GM19438 (cell line): ENCODE measurements at regions not wholly inside any gene's neighbourhood (a gene's known extent, or its start where the extent isn't known, plus 50 kb on each side); places are given as distances from the start of the nearest gene placed in this dataset.

Experiments used
- ATAC-seq: cut with Tn5 transposase; IDR thresholded peaks from one replicate; pipeline ENCODE4 v1.9.1; 2021; ENCODE audit warnings: low read depth; ENCODE audit not compliant: unreplicated experiment

- ATAC-seq = no peak
These were observed 482.4 kb downstream of the NPHP4 start for GRCh38 chr1:5509664-5510452.

DNA sequence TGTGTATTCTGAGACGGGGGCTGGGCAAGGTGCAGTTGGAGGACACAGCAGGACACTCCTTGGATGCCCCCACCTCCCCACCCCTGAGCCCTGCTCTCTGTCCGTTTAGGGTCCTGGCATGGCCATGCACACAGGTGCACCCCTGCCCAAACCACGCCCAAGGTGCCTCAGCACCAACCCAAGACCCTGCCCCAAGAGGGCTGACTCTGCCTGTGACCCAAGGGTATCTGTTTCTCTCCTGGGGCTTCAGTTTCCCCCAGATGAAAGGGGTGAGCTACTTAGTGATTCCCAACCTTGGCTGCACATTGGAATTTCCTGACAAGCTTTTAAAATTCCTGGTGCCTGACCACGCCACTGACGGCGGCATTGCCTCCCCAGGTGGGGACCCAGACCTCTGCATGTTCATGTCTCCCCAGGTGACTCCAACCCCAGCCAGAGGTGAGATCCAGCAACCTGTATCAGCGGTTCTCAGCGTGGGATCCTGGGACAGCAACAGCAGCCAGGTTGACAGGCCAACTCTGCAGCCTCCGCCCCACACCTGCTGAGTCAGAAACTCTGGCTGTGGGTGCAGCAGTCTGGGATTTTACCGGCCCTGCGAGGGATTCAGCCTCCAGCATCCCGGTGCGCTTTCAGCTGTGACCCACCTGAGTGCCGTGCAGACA lies 483.4 kb downstream of the NPHP4 start:
- ATAC-seq = no peak

DNA sequence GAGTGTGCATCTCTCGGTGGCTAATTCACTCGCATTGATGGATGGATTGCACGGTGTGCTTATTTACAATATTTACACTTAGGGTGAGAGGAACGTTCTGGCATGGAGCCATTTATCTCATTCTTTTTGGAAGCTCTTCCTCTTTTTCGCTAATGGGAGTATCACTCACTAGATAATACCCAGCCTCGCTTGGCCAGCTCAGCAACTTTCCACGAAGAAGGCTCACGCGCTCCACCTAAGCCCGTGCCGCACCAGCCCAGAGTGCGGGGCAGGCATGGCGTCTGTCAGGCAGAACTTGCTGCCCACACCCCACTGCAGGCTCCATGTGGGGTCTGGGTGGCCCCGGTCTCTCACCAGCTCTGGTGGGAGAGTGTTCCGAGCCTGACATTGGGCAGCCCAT lies 484.9 kb downstream of the NPHP4 start:
- no peak for ATAC-seq

DNA sequence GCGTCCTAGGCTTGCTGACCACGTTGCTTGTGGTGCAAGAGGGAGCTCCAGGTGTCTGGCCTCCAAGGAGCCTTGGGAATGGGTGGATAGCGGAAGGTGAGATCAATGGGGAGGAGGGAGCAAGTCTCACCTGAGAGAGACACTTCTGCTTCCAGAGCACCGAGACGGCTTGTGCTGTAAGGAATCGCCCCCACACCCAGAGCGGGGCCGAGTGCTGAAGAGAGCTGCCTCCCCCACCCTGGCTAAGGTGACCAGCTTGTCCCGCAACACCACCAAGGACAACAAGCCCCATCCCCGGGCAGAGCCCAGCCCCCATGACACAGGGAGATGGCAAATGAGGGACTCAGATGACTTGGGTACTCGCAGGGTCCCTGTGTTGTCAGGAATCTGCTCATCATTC lies 485.6 kb downstream of the NPHP4 start:
- no peak for ATAC-seq

- ATAC-seq = no peak
These were observed 486.3 kb downstream of the NPHP4 start for GRCh38 chr1:5505944-5506343.

DNA sequence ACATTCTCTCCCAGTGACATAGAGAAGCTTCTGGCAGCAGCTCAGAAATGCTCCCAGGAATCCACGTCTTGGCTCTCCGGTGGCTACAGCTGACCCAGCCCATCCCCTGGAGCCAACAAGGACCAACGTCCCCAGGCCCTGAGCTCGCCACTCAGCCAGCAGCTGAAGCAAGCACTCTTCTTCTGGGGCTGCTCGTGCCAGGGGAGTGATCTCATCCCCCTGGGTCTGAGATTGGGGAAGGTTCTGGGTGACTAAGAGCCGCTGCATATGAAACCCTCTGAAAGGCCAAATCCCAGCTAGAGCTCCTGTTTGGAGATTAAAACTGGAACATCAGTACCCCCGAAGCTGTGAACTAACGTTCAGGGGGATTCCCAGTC lies 487.9 kb downstream of the NPHP4 start:
- ATAC-seq = no peak

DNA sequence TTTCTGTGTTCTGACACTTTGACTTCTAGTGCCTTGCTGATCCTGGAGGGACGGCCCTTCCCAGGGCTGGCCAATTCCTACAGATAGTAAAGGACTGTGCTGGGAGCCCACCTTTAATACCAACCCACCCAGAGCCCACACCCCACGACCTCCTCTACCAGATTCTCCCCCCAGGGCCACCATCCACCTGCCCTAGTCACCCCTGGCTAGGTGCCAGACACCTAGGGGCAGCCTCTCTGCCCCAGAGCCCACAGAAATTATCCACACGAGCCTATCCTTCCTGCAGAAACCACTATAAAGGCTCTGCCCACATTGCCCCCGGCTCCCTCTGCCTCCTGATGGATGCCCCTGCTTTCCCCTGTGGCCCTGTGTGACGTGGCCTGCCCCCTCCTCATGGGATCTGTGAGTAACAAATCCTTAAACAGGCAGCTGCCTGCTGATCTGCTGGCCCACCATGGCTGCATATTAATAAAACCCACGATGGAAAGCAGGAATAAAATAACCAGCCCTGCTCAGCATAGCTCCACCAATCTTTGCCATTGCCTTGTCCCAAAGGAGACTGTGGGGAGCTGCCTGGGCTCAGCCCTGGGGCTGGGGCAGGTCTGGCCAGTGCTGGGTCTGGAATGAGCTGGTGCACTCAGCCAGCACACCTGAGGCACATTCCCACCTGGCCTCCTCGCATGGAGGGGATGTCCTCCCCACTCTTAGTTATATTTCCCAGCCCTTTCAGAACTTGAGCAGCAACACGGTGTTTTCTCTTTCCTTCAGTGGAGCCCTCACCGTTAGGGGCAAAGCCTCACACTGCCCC lies 488.5 kb downstream of the NPHP4 start:
- no peak for ATAC-seq

- ATAC-seq = no peak
These were observed 489.7 kb downstream of the NPHP4 start for GRCh38 chr1:5502311-5503194.

- ATAC-seq = no peak
These were observed 490.9 kb downstream of the NPHP4 start for GRCh38 chr1:5501206-5501930.

DNA sequence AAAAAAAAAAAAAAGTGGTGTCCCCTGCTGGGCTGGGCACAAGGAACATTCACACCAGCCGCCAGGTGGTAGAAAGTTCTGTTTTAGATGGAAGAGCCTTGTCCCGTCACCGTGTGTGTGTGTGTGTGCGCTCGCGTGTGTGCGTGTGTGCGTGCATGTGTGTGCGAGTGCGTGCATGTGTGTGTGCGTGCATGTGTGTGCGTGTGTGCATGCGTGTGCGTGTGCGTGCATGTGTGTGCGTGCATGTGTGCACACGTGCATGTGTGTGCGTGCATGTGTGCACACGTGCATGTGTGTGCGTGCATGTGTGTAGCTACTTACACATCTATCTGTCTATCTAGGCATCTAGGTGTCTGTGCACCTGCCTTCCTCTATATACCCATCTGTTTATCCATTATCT lies 491.7 kb downstream of the NPHP4 start:
- no peak for ATAC-seq

- no peak for ATAC-seq
These were observed 494.7 kb downstream of the NPHP4 start for GRCh38 chr1:5497503-5497902.

DNA sequence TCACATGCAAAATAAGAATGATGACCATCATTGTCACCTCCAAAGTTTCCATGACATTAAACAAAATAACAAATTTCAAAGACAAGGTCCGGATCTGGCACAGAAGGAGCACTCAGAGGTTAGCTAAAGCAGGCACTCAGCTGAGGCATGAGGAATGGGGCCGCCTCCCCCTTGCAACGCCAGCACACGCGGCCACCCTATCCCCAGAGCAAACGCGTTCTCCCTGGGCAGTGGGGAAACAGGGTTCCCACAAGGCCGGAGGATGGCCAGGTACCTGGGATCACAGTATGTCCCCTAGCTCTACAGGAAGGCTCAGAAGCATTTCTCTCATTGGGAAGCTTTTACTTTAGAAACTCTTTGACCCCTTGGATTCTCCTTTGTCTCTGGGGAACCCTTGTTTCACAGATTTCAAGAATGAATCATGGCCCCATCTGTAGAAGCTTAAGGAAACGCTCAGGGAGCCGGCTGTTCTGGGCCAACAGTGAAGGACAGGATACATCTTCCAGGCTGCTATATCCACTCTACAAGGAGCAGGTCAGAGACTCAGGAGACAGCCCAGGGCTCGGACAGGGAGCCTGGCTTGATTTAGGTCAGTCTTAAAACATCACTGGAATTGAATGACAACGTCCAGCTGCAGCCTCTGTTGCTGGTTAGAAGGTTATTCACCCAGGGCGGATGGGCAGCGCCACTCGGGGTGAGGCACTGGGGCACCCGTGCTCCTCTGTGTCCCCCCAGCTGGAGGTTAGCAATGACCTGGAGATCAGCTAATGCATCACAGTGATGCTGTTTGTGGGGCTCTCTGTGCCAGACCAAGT lies 496.4 kb downstream of the NPHP4 start:
- no peak for ATAC-seq

DNA sequence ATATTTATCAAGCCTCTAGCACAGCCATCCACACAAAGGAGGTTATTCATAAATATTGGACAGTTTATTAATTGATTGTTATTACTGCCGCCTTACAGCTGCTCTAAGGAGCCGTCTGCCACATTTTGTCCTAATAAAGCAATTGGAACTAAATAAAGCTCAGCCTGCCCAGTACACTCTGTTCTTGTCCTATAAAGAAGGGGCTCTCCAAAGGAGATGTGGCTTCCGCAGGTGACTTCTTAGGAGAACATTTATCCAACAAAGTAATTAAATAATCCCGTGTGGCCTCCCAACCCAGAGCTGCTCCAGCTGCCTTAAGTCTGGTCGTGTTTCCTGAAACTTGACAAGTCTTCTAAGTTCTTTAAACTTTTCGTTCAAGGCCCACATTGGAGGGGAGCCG lies 497.7 kb downstream of the NPHP4 start:
- ATAC-seq = no peak

GRCh38 chr1:5493851-5494311 lies 498.3 kb downstream of the NPHP4 start:
- no peak for ATAC-seq

DNA sequence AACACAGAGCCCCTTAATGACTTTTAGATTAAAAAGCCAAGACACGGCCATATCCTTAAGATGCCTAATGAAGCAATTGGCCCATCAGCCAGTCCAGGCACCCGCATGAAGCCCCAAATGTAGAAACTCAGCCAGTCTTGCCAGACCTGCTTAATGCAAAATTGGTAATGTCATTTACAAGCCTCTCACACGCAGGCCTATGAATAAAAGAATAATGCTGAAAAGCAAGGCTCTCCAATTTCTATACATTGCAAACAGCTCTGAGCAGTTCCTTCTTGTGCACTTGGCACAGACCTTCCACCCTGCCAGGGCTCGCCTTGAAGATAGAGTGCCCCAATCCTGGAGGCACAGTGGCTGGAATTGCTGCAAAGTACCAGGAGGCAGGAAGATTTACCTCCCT lies 498.9 kb downstream of the NPHP4 start:
- ATAC-seq = no peak

- ATAC-seq = no peak
These were observed 499.4 kb downstream of the NPHP4 start for GRCh38 chr1:5492846-5493245.

DNA sequence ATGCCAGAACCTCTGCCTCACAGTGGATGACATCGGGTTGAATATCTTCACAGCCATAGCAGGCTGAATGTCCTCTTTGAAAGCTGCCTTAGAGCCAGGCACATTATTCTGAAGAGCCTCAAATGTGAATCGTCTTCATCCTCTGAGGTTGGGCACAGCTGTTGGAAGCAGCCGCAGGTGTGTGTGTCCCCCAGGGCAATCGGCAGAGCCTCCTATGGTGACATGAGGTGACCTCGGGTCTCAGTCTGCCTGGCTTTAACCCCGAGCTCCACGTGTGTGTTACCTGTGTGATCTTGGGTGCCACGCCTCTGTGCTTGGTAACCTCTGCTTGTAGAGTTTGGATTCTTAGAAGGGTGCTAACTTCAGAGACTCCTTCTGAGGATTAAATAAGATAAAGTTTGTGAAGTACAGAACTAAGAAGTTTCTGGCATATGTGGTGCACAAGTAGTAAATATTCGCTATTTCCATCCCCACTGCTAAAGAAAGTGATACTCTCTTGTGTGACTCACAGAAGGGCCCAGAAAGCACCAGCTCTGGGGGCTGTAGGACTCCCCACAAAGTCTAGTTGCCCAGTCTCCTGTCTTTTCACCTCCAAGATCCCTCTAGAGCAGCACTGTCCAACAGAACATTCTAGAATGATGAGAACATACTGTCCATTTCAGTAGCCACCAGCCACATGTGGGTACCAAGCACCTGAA lies 500.9 kb downstream of the NPHP4 start:
- no peak for ATAC-seq

DNA sequence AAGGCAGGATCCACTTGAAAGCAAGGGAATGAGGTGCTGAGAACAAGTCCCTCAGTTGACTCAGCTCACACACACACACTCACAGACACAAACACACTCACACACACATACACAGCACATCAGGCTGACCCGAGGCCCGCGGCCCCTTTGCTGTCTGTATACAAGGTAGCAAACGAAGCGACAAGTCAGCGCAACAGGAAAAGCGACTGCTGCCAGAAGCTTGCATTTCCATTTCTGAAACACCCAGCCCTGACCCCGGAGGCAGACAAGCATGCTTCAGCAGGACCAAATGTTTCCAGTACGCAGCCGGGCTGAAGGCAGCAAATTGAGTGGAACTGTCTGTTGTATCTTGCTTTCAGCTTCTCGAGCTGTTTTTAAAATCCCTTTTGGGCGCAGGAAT lies 501.6 kb downstream of the NPHP4 start:
- no peak for ATAC-seq
